ENCODE measurements at regions not wholly inside any gene's neighbourhood (a gene's known extent, or its start where the extent isn't known, plus 50 kb on each side); places are given as distances from the start of the nearest gene placed in this dataset.

- ATAC-seq (no peak), DNase-seq (no peak)
- intact Hi-C loops (cut with micrococcal nuclease), result no loop called here
- Mint-ChIP-seq H3K9me3 (no peaks in the 10 kb centered on the region), H3K36me3 (ENCODE audit: low read depth) (no peaks in the 10 kb centered on the region), H3K4me1 (ENCODE audit: low read depth) (no peaks in the 10 kb centered on the region), H3K27me3 (peaks cover 9% of the 10 kb centered on the region), H3K4me3 (no peak overlapping the region), H3K27ac (no peak overlapping the region)
- TF ChIP-seq, protein P1, sequence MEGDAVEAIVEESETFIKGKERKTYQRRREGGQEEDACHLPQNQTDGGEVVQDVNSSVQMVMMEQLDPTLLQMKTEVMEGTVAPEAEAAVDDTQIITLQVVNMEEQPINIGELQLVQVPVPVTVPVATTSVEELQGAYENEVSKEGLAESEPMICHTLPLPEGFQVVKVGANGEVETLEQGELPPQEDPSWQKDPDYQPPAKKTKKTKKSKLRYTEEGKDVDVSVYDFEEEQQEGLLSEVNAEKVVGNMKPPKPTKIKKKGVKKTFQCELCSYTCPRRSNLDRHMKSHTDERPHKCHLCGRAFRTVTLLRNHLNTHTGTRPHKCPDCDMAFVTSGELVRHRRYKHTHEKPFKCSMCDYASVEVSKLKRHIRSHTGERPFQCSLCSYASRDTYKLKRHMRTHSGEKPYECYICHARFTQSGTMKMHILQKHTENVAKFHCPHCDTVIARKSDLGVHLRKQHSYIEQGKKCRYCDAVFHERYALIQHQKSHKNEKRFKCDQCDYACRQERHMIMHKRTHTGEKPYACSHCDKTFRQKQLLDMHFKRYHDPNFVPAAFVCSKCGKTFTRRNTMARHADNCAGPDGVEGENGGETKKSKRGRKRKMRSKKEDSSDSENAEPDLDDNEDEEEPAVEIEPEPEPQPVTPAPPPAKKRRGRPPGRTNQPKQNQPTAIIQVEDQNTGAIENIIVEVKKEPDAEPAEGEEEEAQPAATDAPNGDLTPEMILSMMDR (IDR thresholded peaks at IDR 0.05), result no peak
- CTCF ChIA-PET, result no interaction called here
- POLR2A ChIA-PET, result no interaction called here
Observed at GRCh38 chr20:9955646-9956045, 79.1 kb upstream of the ANKEF1 start.

DNA sequence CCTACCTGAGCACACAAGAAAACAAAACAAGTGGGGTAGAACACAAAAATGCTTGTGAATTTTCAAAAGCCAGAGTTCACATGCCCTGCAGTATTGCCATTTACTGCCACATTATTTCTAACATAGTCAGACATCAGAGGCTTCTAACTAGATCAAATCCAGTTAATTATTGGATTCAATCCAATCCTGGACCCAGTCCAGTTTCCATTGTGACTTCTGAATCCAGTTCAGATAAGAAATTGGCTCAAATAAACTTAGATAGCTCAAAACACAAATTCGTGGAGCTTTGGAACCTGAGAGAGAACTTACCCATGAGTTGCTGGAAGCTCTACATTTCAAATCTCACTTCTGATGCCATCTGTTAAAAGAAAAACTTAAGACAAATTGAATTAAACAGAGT is 85.2 kb upstream of the ANKEF1 start:
- intact Hi-C loops (cut with micrococcal nuclease), result no loop called here
- Mint-ChIP-seq H3K9me3 (no peaks in the 10 kb centered on the region), H3K27me3 (peaks cover 9% of the 10 kb centered on the region), H3K36me3 (ENCODE audit: low read depth) (no peaks in the 10 kb centered on the region), H3K27ac (no peak overlapping the region), H3K4me3 (no peak overlapping the region), H3K4me1 (ENCODE audit: low read depth) (no peaks in the 10 kb centered on the region)
- DNase-seq (no peak), ATAC-seq (no peak)
- TF ChIP-seq, protein P1 (IDR thresholded peaks at IDR 0.05), result no peak
- ChIA-PET POLR2A (no interaction called here), CTCF (interaction anchor here (2.6 to 4.5 kb wide), 2 partner anchors 28 to 37 kb away, joined by 8 to 18 read pairs; no protein-coding TSS in a partner anchor)

- intact Hi-C loops (cut with micrococcal nuclease), result no loop called here
- CTCF ChIA-PET, result interaction anchor here (4.5 kb wide), 1 partner anchor 33 kb away, joined by 18 read pairs; no protein-coding TSS in a partner anchor
Observed at GRCh38 chr20:9945408-9945807, 89.4 kb upstream of the ANKEF1 start.

GRCh38 chr20:9942736-9943135 is 92.1 kb upstream of the ANKEF1 start:
- no peak overlapping the region for H3K4me3 Mint-ChIP-seq
- intact Hi-C loops (cut with micrococcal nuclease), result no loop called here
- no peak overlapping the region for H3K27ac Mint-ChIP-seq

More at GRCh38 chr20:9945408-9945807, 89.4 kb upstream of the ANKEF1 start:
- ATAC-seq, result no peak
- Mint-ChIP-seq H3K4me1 (ENCODE audit: low read depth) (no peaks in the 10 kb centered on the region), H3K27me3 (peaks cover 4% of the 10 kb centered on the region), H3K9me3 (no peaks in the 10 kb centered on the region), H3K36me3 (ENCODE audit: low read depth) (no peaks in the 10 kb centered on the region), H3K4me3 (no peak overlapping the region), H3K27ac (no peak overlapping the region)
- TF ChIP-seq, protein P1 (IDR thresholded peaks at IDR 0.05), result no peak
- no peak for DNase-seq
- POLR2A ChIA-PET, result interaction anchor here (1.0 kb wide), 1 partner anchor 8 kb away, joined by 3 read pairs; no protein-coding TSS in a partner anchor

GRCh38 chr20:9940329-9940728 is 94.5 kb upstream of the ANKEF1 start:
- H3K9me3 Mint-ChIP-seq, result no peaks in the 10 kb centered on the region
- no peak overlapping the region for H3K4me3 Mint-ChIP-seq
- ChIA-PET CTCF (interaction anchor here (0.8 kb wide), 1 partner anchor 27 kb away, joined by 3 read pairs; no protein-coding TSS in a partner anchor), POLR2A (no interaction called here)
- H3K27ac Mint-ChIP-seq, result no peak overlapping the region
- peaks cover 6% of the 10 kb centered on the region for H3K27me3 Mint-ChIP-seq
- ATAC-seq (no peak), DNase-seq (no peak)
- TF ChIP-seq, protein P1 (IDR thresholded peaks at IDR 0.05), result no peak
- intact Hi-C loops (cut with micrococcal nuclease), result no loop called here
- no peaks in the 10 kb centered on the region for H3K4me1 Mint-ChIP-seq (ENCODE audit: low read depth)
- no peaks in the 10 kb centered on the region for H3K36me3 Mint-ChIP-seq (ENCODE audit: low read depth)

More at GRCh38 chr20:9942736-9943135, 92.1 kb upstream of the ANKEF1 start:
- DNase-seq (no peak), ATAC-seq (no peak)
- H3K4me1 Mint-ChIP-seq (ENCODE audit: low read depth), result no peaks in the 10 kb centered on the region
- H3K9me3 Mint-ChIP-seq, result no peaks in the 10 kb centered on the region
- CTCF ChIA-PET, result no interaction called here
- H3K27me3 Mint-ChIP-seq, result peaks cover 4% of the 10 kb centered on the region
- no peaks in the 10 kb centered on the region for H3K36me3 Mint-ChIP-seq (ENCODE audit: low read depth)
- POLR2A ChIA-PET, result no interaction called here
- TF ChIP-seq, protein P1 (IDR thresholded peaks at IDR 0.05), result no peak
